Keratinocyte (primary cell): ENCODE measurements at regions not wholly inside any gene's neighbourhood (a gene's known extent, or its start where the extent isn't known, plus 50 kb on each side); places are given as distances from the start of the nearest gene placed in this dataset.

Experiments
- CTCF ChIP-seq, 3 experiments: IDR thresholded peaks in 1 of 3; conservative IDR thresholded peaks in 1 of 3; optimal IDR thresholded peaks in 1 of 3; 2 replicates in 2 of 3; 3 replicates in 1 of 3; pipeline versions ENCODE3 to v1.5.1; 2011; ENCODE audit warnings: low read length in 3 of 3, mild to moderate bottlenecking in 3 of 3, moderate library complexity in 2 of 3, control low read depth in 1 of 3, inconsistent platforms in 1 of 3; ENCODE audit not compliant: insufficient read depth in 2 of 3; ENCODE audit errors: extremely low read depth in 1 of 3
- EZH2 ChIP-seq: IDR thresholded peaks from one replicate; pipeline ENCODE4 v1.6.1; 2012; ENCODE audit warnings: inconsistent platforms, mild to moderate bottlenecking, low read length, moderate library complexity

- TF ChIP-seq CTCF (optimal IDR thresholded peaks at IDR 0.05 in 1 of 3, IDR thresholded peaks at IDR 0.05 in 1 of 3, conservative IDR thresholded peaks at IDR 0.05 in 1 of 3; ENCODE audit: extremely low read depth in 1 of 3, insufficient read depth in 2 of 3, low read length in 3 of 3) (no peak), EZH2 (no peak)
Observed at GRCh38 chr7:51601461-51601860, 284.9 kb upstream of the COBL start.
